ENCODE measurements at regions not wholly inside any gene's neighbourhood (a gene's known extent, or its start where the extent isn't known, plus 50 kb on each side); places are given as distances from the start of the nearest gene placed in this dataset.
A peak's percentile ranks its signal among the peaks of the same experiment; 100 is the strongest.

GRCh38 chr3:89845053-89845452, 737.6 kb downstream of the EPHA3 start:
- Histone ChIP-seq H3K4me3 (ENCODE audit: control insufficient read depth in 1 of 7, extremely low read depth in 1 of 7, insufficient read depth in 4 of 7, low read depth in 2 of 7, low read length in 6 of 7) (no peak overlapping the region), H3K9me3 (ENCODE audit: control extremely low read depth in 1 of 5, control insufficient read depth in 4 of 5, insufficient read depth in 2 of 5, low read depth in 1 of 5, low read length in 4 of 5) (no peaks in the 10 kb centered on the region), H3K27ac (ENCODE audit: insufficient read depth in 1 of 2, low read depth in 1 of 2, low read length in 2 of 2, poor library complexity in 1 of 2, severe bottlenecking in 2 of 2) (no peak overlapping the region), H3K36me3 (ENCODE audit: control insufficient read depth in 4 of 4, insufficient read depth in 4 of 4, low read length in 3 of 4) (no peaks in the 10 kb centered on the region), H3K4me1 (ENCODE audit: control extremely low read depth in 1 of 4, control insufficient read depth in 4 of 4, insufficient read depth in 4 of 4, low read length in 3 of 4) (no peaks in the 10 kb centered on the region), H3K27me3 (replicated peaks in 2 of 5; ENCODE audit: control insufficient read depth in 4 of 5, insufficient read depth in 5 of 5, low read length in 4 of 5) (no peaks in the 10 kb centered on the region)
- no peak for DNase-seq
- POLR2A ChIA-PET = no interaction called here
- CTCF ChIA-PET = no interaction called here
- no CpG with 5 or more reads among the region's 1 CpG for WGBS (ENCODE audit: insufficient coverage)

- WGBS (ENCODE audit: insufficient coverage) = no CpG with 5 or more reads among the region's 1 CpG
- H3K36me3 ChIP-seq (ENCODE audit: control insufficient read depth in 4 of 4, insufficient read depth in 4 of 4, low read length in 3 of 4) = no peaks in the 10 kb centered on the region
- DNase-seq = no peak
- CTCF ChIA-PET = no interaction called here
- H3K27me3 ChIP-seq (replicated peaks in 2 of 5; ENCODE audit: control insufficient read depth in 4 of 5, insufficient read depth in 5 of 5, low read length in 4 of 5) = no peaks in the 10 kb centered on the region
- no peaks in the 10 kb centered on the region for H3K4me1 ChIP-seq (ENCODE audit: control extremely low read depth in 1 of 4, control insufficient read depth in 4 of 4, insufficient read depth in 4 of 4, low read length in 3 of 4)
- H3K4me3 ChIP-seq (ENCODE audit: control insufficient read depth in 1 of 7, extremely low read depth in 1 of 7, insufficient read depth in 4 of 7, low read depth in 2 of 7, low read length in 6 of 7) = no peak overlapping the region
- H3K27ac ChIP-seq (ENCODE audit: insufficient read depth in 1 of 2, low read depth in 1 of 2, low read length in 2 of 2, poor library complexity in 1 of 2, severe bottlenecking in 2 of 2) = no peak overlapping the region
- POLR2A ChIA-PET = no interaction called here
- no peaks in the 10 kb centered on the region for H3K9me3 ChIP-seq (ENCODE audit: control extremely low read depth in 1 of 5, control insufficient read depth in 4 of 5, insufficient read depth in 2 of 5, low read depth in 1 of 5, low read length in 4 of 5)
These were observed 740.5 kb downstream of the EPHA3 start for GRCh38 chr3:89847955-89848354.

- Histone ChIP-seq H3K9me3 (ENCODE audit: control extremely low read depth in 1 of 5, control insufficient read depth in 4 of 5, insufficient read depth in 2 of 5, low read depth in 1 of 5, low read length in 4 of 5) (no peaks in the 10 kb centered on the region), H3K27me3 (replicated peaks in 2 of 5; ENCODE audit: control insufficient read depth in 4 of 5, insufficient read depth in 5 of 5, low read length in 4 of 5) (no peaks in the 10 kb centered on the region), H3K27ac (ENCODE audit: insufficient read depth in 1 of 2, low read depth in 1 of 2, low read length in 2 of 2, poor library complexity in 1 of 2, severe bottlenecking in 2 of 2) (no peak overlapping the region), H3K4me1 (ENCODE audit: control extremely low read depth in 1 of 4, control insufficient read depth in 4 of 4, insufficient read depth in 4 of 4, low read length in 3 of 4) (no peaks in the 10 kb centered on the region), H3K36me3 (ENCODE audit: control insufficient read depth in 4 of 4, insufficient read depth in 4 of 4, low read length in 3 of 4) (no peaks in the 10 kb centered on the region), H3K4me3 (ENCODE audit: control insufficient read depth in 1 of 7, extremely low read depth in 1 of 7, insufficient read depth in 4 of 7, low read depth in 2 of 7, low read length in 6 of 7) (no peak overlapping the region)
- WGBS (ENCODE audit: insufficient coverage) = 14% methylated on average over 5 of the region's 9 CpGs
- ChIA-PET POLR2A (no interaction called here), CTCF (interaction anchor here (1.9 kb wide), 1 partner anchor 1647 kb away, joined by 4 read pairs; no protein-coding TSS in a partner anchor)
- peak in 2 of 3 donors; percentile 5 for DNase-seq
These were observed 744.7 kb downstream of the EPHA3 start for GRCh38 chr3:89851974-89852621.

GRCh38 chr3:89859757-89860156, 752.3 kb downstream of the EPHA3 start:
- WGBS (ENCODE audit: insufficient coverage) = 93% methylated on average over 2 of the region's 2 CpGs
- no peak overlapping the region for H3K27ac ChIP-seq (ENCODE audit: insufficient read depth in 1 of 2, low read depth in 1 of 2, low read length in 2 of 2, poor library complexity in 1 of 2, severe bottlenecking in 2 of 2)
- H3K4me1 ChIP-seq (ENCODE audit: control extremely low read depth in 1 of 4, control insufficient read depth in 4 of 4, insufficient read depth in 4 of 4, low read length in 3 of 4) = no peaks in the 10 kb centered on the region

GRCh38 chr3:89867286-89867685, 759.9 kb downstream of the EPHA3 start:
- POLR2A ChIA-PET = no interaction called here
- H3K4me1 ChIP-seq (ENCODE audit: control extremely low read depth in 1 of 4, control insufficient read depth in 4 of 4, insufficient read depth in 4 of 4, low read length in 3 of 4) = no peaks in the 10 kb centered on the region
- no peak overlapping the region for H3K27ac ChIP-seq (ENCODE audit: insufficient read depth in 1 of 2, low read depth in 1 of 2, low read length in 2 of 2, poor library complexity in 1 of 2, severe bottlenecking in 2 of 2)
- peak overlapping the region in 1 of 7 experiments; percentile 7 for H3K4me3 ChIP-seq (ENCODE audit: control insufficient read depth in 1 of 7, extremely low read depth in 1 of 7, insufficient read depth in 4 of 7, low read depth in 2 of 7, low read length in 6 of 7)
- no peaks in the 10 kb centered on the region for H3K36me3 ChIP-seq (ENCODE audit: control insufficient read depth in 4 of 4, insufficient read depth in 4 of 4, low read length in 3 of 4)
- no peaks in the 10 kb centered on the region for H3K9me3 ChIP-seq (ENCODE audit: control extremely low read depth in 1 of 5, control insufficient read depth in 4 of 5, insufficient read depth in 2 of 5, low read depth in 1 of 5, low read length in 4 of 5)
- WGBS (ENCODE audit: insufficient coverage) = no CpG with 5 or more reads among the region's 1 CpG
- no peaks in the 10 kb centered on the region for H3K27me3 ChIP-seq (replicated peaks in 2 of 5; ENCODE audit: control insufficient read depth in 4 of 5, insufficient read depth in 5 of 5, low read length in 4 of 5)
- CTCF ChIA-PET = no interaction called here
- no peak for DNase-seq

More at GRCh38 chr3:89859757-89860156, 752.3 kb downstream of the EPHA3 start:
- no peaks in the 10 kb centered on the region for H3K9me3 ChIP-seq (ENCODE audit: control extremely low read depth in 1 of 5, control insufficient read depth in 4 of 5, insufficient read depth in 2 of 5, low read depth in 1 of 5, low read length in 4 of 5)
- ChIA-PET CTCF (interaction anchor here (0.7 kb wide), 1 partner anchor 104 kb away, joined by 3 read pairs; no protein-coding TSS in a partner anchor), POLR2A (no interaction called here)
- H3K4me3 ChIP-seq (ENCODE audit: control insufficient read depth in 1 of 7, extremely low read depth in 1 of 7, insufficient read depth in 4 of 7, low read depth in 2 of 7, low read length in 6 of 7) = no peak overlapping the region
- no peaks in the 10 kb centered on the region for H3K36me3 ChIP-seq (ENCODE audit: control insufficient read depth in 4 of 4, insufficient read depth in 4 of 4, low read length in 3 of 4)
- DNase-seq = no peak
- H3K27me3 ChIP-seq (replicated peaks in 2 of 5; ENCODE audit: control insufficient read depth in 4 of 5, insufficient read depth in 5 of 5, low read length in 4 of 5) = no peaks in the 10 kb centered on the region

GRCh38 chr3:89876116-89876515, 768.7 kb downstream of the EPHA3 start:
- no peak overlapping the region for H3K27ac ChIP-seq (ENCODE audit: insufficient read depth in 1 of 2, low read depth in 1 of 2, low read length in 2 of 2, poor library complexity in 1 of 2, severe bottlenecking in 2 of 2)
- H3K36me3 ChIP-seq (ENCODE audit: control insufficient read depth in 4 of 4, insufficient read depth in 4 of 4, low read length in 3 of 4) = no peaks in the 10 kb centered on the region
- no peak for DNase-seq
- 100% methylated on average over 3 of the region's 3 CpGs for WGBS (ENCODE audit: insufficient coverage)
- no peak overlapping the region for H3K4me3 ChIP-seq (ENCODE audit: control insufficient read depth in 1 of 7, extremely low read depth in 1 of 7, insufficient read depth in 4 of 7, low read depth in 2 of 7, low read length in 6 of 7)
- ChIA-PET CTCF (no interaction called here), POLR2A (no interaction called here)
- no peaks in the 10 kb centered on the region for H3K27me3 ChIP-seq (replicated peaks in 2 of 5; ENCODE audit: control insufficient read depth in 4 of 5, insufficient read depth in 5 of 5, low read length in 4 of 5)
- H3K9me3 ChIP-seq (ENCODE audit: control extremely low read depth in 1 of 5, control insufficient read depth in 4 of 5, insufficient read depth in 2 of 5, low read depth in 1 of 5, low read length in 4 of 5) = peaks cover 0 to 6% (median 0%) of the 10 kb centered on the region in 5 experiments
- no peaks in the 10 kb centered on the region for H3K4me1 ChIP-seq (ENCODE audit: control extremely low read depth in 1 of 4, control insufficient read depth in 4 of 4, insufficient read depth in 4 of 4, low read length in 3 of 4)

- Histone ChIP-seq H3K27ac (ENCODE audit: insufficient read depth in 1 of 2, low read depth in 1 of 2, low read length in 2 of 2, poor library complexity in 1 of 2, severe bottlenecking in 2 of 2) (no peak overlapping the region), H3K36me3 (ENCODE audit: control insufficient read depth in 4 of 4, insufficient read depth in 4 of 4, low read length in 3 of 4) (no peaks in the 10 kb centered on the region), H3K9me3 (ENCODE audit: control extremely low read depth in 1 of 5, control insufficient read depth in 4 of 5, insufficient read depth in 2 of 5, low read depth in 1 of 5, low read length in 4 of 5) (peaks cover 0 to 6% (median 0%) of the 10 kb centered on the region in 5 experiments), H3K27me3 (replicated peaks in 2 of 5; ENCODE audit: control insufficient read depth in 4 of 5, insufficient read depth in 5 of 5, low read length in 4 of 5) (no peaks in the 10 kb centered on the region), H3K4me1 (ENCODE audit: control extremely low read depth in 1 of 4, control insufficient read depth in 4 of 4, insufficient read depth in 4 of 4, low read length in 3 of 4) (no peaks in the 10 kb centered on the region), H3K4me3 (ENCODE audit: control insufficient read depth in 1 of 7, extremely low read depth in 1 of 7, insufficient read depth in 4 of 7, low read depth in 2 of 7, low read length in 6 of 7) (no peak overlapping the region)
- DNase-seq = no peak
- ChIA-PET CTCF (no interaction called here), POLR2A (no interaction called here)
- WGBS (ENCODE audit: insufficient coverage) = 86% methylated on average over 1 of the region's 2 CpGs
These were observed 769.8 kb downstream of the EPHA3 start for GRCh38 chr3:89877230-89877629.

Measured in common myeloid progenitor, CD34-positive (primary cell).